Osteoblast (primary cell): ENCODE measurements at regions not wholly inside any gene's neighbourhood (a gene's known extent, or its start where the extent isn't known, plus 50 kb on each side); places are given as distances from the start of the nearest gene placed in this dataset.
A peak's percentile ranks its signal among the peaks of the same experiment; 100 is the strongest.

Experiments
- DNase-seq: peaks from one replicate; pipeline ENCODE4 v3.0.0; 2011; ENCODE audit warnings: low spot score, mixed read lengths; ENCODE audit not compliant: insufficient read length; ENCODE audit errors: missing footprints
- H2AFZ ChIP-seq: 2 replicates; pipeline ENCODE4 v1.6.0; 2011; ENCODE audit warnings: mild to moderate bottlenecking, low read length
- H3K27ac ChIP-seq: 2 replicates; pipeline ENCODE4 v1.5.1; 2011; ENCODE audit warnings: mild to moderate bottlenecking, low read depth, low read length, moderate library complexity
- H3K27me3 ChIP-seq: 2 replicates; pipeline ENCODE4 v1.6.0; 2012; ENCODE audit warnings: mild to moderate bottlenecking, control low read depth, inconsistent platforms, low read length, moderate library complexity; ENCODE audit not compliant: insufficient read depth
- H3K36me3 ChIP-seq: 2 replicates; pipeline ENCODE4 v1.5.1; 2011; ENCODE audit warnings: mild to moderate bottlenecking, low read length, control low read depth, moderate library complexity; ENCODE audit not compliant: insufficient read depth
- H3K4me1 ChIP-seq: 2 replicates; pipeline ENCODE4 v1.5.1; 2011; ENCODE audit warnings: mild to moderate bottlenecking, low read length, control low read depth, moderate library complexity; ENCODE audit not compliant: insufficient read depth
- H3K4me2 ChIP-seq: 2 replicates; pipeline ENCODE4 v1.6.0; 2011; ENCODE audit warnings: mild to moderate bottlenecking, low read length; ENCODE audit not compliant: insufficient read depth
- H3K4me3 ChIP-seq: fragments of 200-600 bp; sonication (generic); 3 replicates; pipeline ENCODE4 v1.5.1; 2012; ENCODE audit warnings: mild to moderate bottlenecking, low read length, inconsistent platforms; ENCODE audit not compliant: insufficient read depth
- H3K79me2 ChIP-seq: 2 replicates; pipeline ENCODE4 v1.6.0; 2012; ENCODE audit warnings: mild to moderate bottlenecking, low read length, control low read depth, inconsistent platforms; ENCODE audit not compliant: insufficient read depth
- H3K9me3 ChIP-seq: 2 replicates; pipeline ENCODE4 v1.5.1; 2011; ENCODE audit warnings: low read depth, low read length, control low read depth
- H4K20me1 ChIP-seq: 2 replicates; pipeline ENCODE4 v1.6.0; 2012; ENCODE audit warnings: mild to moderate bottlenecking, low read length, control low read depth; ENCODE audit not compliant: insufficient read depth
- CTCF ChIP-seq: IDR thresholded peaks from 2 replicates; pipeline ENCODE4 v1.5.1; 2011; ENCODE audit warnings: mild to moderate bottlenecking, low read depth, low read length, moderate library complexity; ENCODE audit errors: extremely low read depth

- Histone ChIP-seq H2AFZ (no peak overlapping the region), H3K4me2 (no peak overlapping the region), H3K79me2 (no peaks in the 10 kb centered on the region), H4K20me1 (no peaks in the 10 kb centered on the region), H3K27me3 (no peaks in the 10 kb centered on the region), H3K36me3 (no peaks in the 10 kb centered on the region), H3K4me1 (no peaks in the 10 kb centered on the region), H3K9me3 (no peaks in the 10 kb centered on the region), H3K4me3 (no peak overlapping the region), H3K27ac (no peak overlapping the region)
- no peak for DNase-seq
- TF ChIP-seq CTCF, result no peak
Observed at GRCh38 chr4:24010573-24010972, 120.7 kb upstream of the PPARGC1A start.

- peak; percentile 3 for DNase-seq
- no peak overlapping the region for H2AFZ ChIP-seq
- H3K79me2 ChIP-seq, result no peaks in the 10 kb centered on the region
- H3K4me1 ChIP-seq, result no peaks in the 10 kb centered on the region
- no peak overlapping the region for H3K4me3 ChIP-seq
- H3K9me3 ChIP-seq, result no peaks in the 10 kb centered on the region
- H3K4me2 ChIP-seq, result no peak overlapping the region
- H3K27me3 ChIP-seq, result no peaks in the 10 kb centered on the region
- no peak for TF ChIP-seq CTCF
- no peaks in the 10 kb centered on the region for H3K36me3 ChIP-seq
- no peak overlapping the region for H3K27ac ChIP-seq
- no peaks in the 10 kb centered on the region for H4K20me1 ChIP-seq
Observed at GRCh38 chr4:24007860-24008261, 118.0 kb upstream of the PPARGC1A start.

- H3K9me3 ChIP-seq, result no peaks in the 10 kb centered on the region
- peak; percentile 2 for DNase-seq
- no peaks in the 10 kb centered on the region for H3K4me1 ChIP-seq
- no peak overlapping the region for H3K4me2 ChIP-seq
- no peak overlapping the region for H3K27ac ChIP-seq
- no peak overlapping the region for H3K4me3 ChIP-seq
- no peaks in the 10 kb centered on the region for H3K36me3 ChIP-seq
- no peaks in the 10 kb centered on the region for H3K27me3 ChIP-seq
- H2AFZ ChIP-seq, result no peak overlapping the region
- no peak for TF ChIP-seq CTCF
- no peaks in the 10 kb centered on the region for H3K79me2 ChIP-seq
- no peaks in the 10 kb centered on the region for H4K20me1 ChIP-seq
Observed at GRCh38 chr4:24006269-24006668, 116.4 kb upstream of the PPARGC1A start.

- Histone ChIP-seq H3K4me2 (no peak overlapping the region), H3K4me1 (no peaks in the 10 kb centered on the region), H3K36me3 (no peaks in the 10 kb centered on the region), H3K27me3 (no peaks in the 10 kb centered on the region), H3K4me3 (no peak overlapping the region), H3K79me2 (no peaks in the 10 kb centered on the region), H4K20me1 (no peaks in the 10 kb centered on the region), H3K27ac (no peak overlapping the region), H2AFZ (no peak overlapping the region), H3K9me3 (no peaks in the 10 kb centered on the region)
- DNase-seq, result no peak
- no peak for TF ChIP-seq CTCF
Observed at GRCh38 chr4:24003926-24004325, 114.1 kb upstream of the PPARGC1A start.
